GM21786 (cell line): ENCODE measurements at regions not wholly inside any gene's neighbourhood (a gene's known extent, or its start where the extent isn't known, plus 50 kb on each side); places are given as distances from the start of the nearest gene placed in this dataset.
"Not testable (repeated sequence)": the region's sequence is repeated elsewhere in the genome, so short reads cannot be mapped to it uniquely, and the experiment has no call there.

ENCODE experiments used
- ATAC-seq: cut with Tn5 transposase; IDR thresholded peaks from one replicate; pipeline ENCODE4 v1.9.1; 2021; ENCODE audit not compliant: unreplicated experiment

- not testable (repeated sequence) for ATAC-seq
Observed at GRCh38 chr2:2580841-2581240, 249.8 kb upstream of the MYT1L start.

GRCh38 chr2:2580341-2580740, 249.3 kb upstream of the MYT1L start:
- ATAC-seq, result no peak

- ATAC-seq, result no peak
Observed at GRCh38 chr2:2579814-2580213, 248.7 kb upstream of the MYT1L start.

GRCh38 chr2:2577407-2577831, 246.3 kb upstream of the MYT1L start:
- ATAC-seq, result no peak

GRCh38 chr2:2575870-2576386, 244.9 kb upstream of the MYT1L start:
- ATAC-seq, result no peak

GRCh38 chr2:2575181-2575577, 244.1 kb upstream of the MYT1L start:
- no peak for ATAC-seq

- ATAC-seq, result no peak
Observed at GRCh38 chr2:2574401-2575180, 243.5 kb upstream of the MYT1L start.

- no peak for ATAC-seq
Observed at GRCh38 chr2:2573658-2574293, 242.7 kb upstream of the MYT1L start.

GRCh38 chr2:2573205-2573604, 242.1 kb upstream of the MYT1L start:
- no peak for ATAC-seq

- no peak for ATAC-seq
Observed at GRCh38 chr2:2572393-2573204, 241.5 kb upstream of the MYT1L start.

GRCh38 chr2:2571301-2572150, 240.5 kb upstream of the MYT1L start:
- no peak for ATAC-seq

- no peak for ATAC-seq
Observed at GRCh38 chr2:2570871-2571270, 239.8 kb upstream of the MYT1L start.

GRCh38 chr2:2570360-2570759, 239.3 kb upstream of the MYT1L start:
- ATAC-seq, result no peak

- ATAC-seq, result no peak
Observed at GRCh38 chr2:2569836-2570235, 238.8 kb upstream of the MYT1L start.

GRCh38 chr2:2569306-2569705, 238.2 kb upstream of the MYT1L start:
- ATAC-seq, result no peak

- no peak for ATAC-seq
Observed at GRCh38 chr2:2568411-2568810, 237.3 kb upstream of the MYT1L start.

GRCh38 chr2:2567776-2568175, 236.7 kb upstream of the MYT1L start:
- no peak for ATAC-seq

- ATAC-seq, result no peak
Observed at GRCh38 chr2:2566396-2567323, 235.6 kb upstream of the MYT1L start.

GRCh38 chr2:2565671-2566070, 234.6 kb upstream of the MYT1L start:
- ATAC-seq, result no peak
